ENCODE measurements at regions not wholly inside any gene's neighbourhood (a gene's known extent, or its start where the extent isn't known, plus 50 kb on each side); places are given as distances from the start of the nearest gene placed in this dataset.

GRCh38 chr18:39806525-39806924, 2148.5 kb upstream of the PIK3C3 start:
- DNase-seq = no peak

GRCh38 chr18:39805218-39805617, 2149.8 kb upstream of the PIK3C3 start:
- DNase-seq = no peak

GRCh38 chr18:39802648-39803229, 2152.3 kb upstream of the PIK3C3 start:
- DNase-seq = no peak

GRCh38 chr18:39801848-39802247, 2153.2 kb upstream of the PIK3C3 start:
- DNase-seq = no peak

GRCh38 chr18:39801010-39801409, 2154.0 kb upstream of the PIK3C3 start:
- DNase-seq = no peak

GRCh38 chr18:39799006-39799405, 2156.0 kb upstream of the PIK3C3 start:
- DNase-seq = no peak

GRCh38 chr18:39796393-39796792, 2158.6 kb upstream of the PIK3C3 start:
- no peak for DNase-seq

GRCh38 chr18:39795350-39795749, 2159.7 kb upstream of the PIK3C3 start:
- DNase-seq = no peak

GRCh38 chr18:39793609-39794008, 2161.4 kb upstream of the PIK3C3 start:
- DNase-seq = no peak

GRCh38 chr18:39788383-39788782, 2166.7 kb upstream of the PIK3C3 start:
- no peak for DNase-seq

- DNase-seq = no peak
Observed at GRCh38 chr18:39786477-39786876, 2168.6 kb upstream of the PIK3C3 start.

- no peak for DNase-seq
Observed at GRCh38 chr18:39784541-39784940, 2170.5 kb upstream of the PIK3C3 start.

GRCh38 chr18:39781565-39781964, 2173.5 kb upstream of the PIK3C3 start:
- DNase-seq = no peak

- no peak for DNase-seq
Observed at GRCh38 chr18:39780774-39781173, 2174.3 kb upstream of the PIK3C3 start.

- DNase-seq = no peak
Observed at GRCh38 chr18:39779926-39780325, 2175.1 kb upstream of the PIK3C3 start.

GRCh38 chr18:39776766-39777165, 2178.3 kb upstream of the PIK3C3 start:
- DNase-seq = no peak

GRCh38 chr18:39774957-39775598, 2180.0 kb upstream of the PIK3C3 start:
- no peak for DNase-seq

GRCh38 chr18:39773646-39774045, 2181.4 kb upstream of the PIK3C3 start:
- DNase-seq = no peak

GRCh38 chr18:39772155-39772919, 2182.7 kb upstream of the PIK3C3 start:
- DNase-seq = no peak

- DNase-seq = no peak
Observed at GRCh38 chr18:39770399-39770798, 2184.6 kb upstream of the PIK3C3 start.

GRCh38 chr18:39764873-39765272, 2190.2 kb upstream of the PIK3C3 start:
- no peak for DNase-seq

- DNase-seq = no peak
Observed at GRCh38 chr18:39761273-39761672, 2193.8 kb upstream of the PIK3C3 start.

GRCh38 chr18:39759926-39760325, 2194.3 kb upstream of the CELF4 start:
- DNase-seq = no peak

GRCh38 chr18:39753178-39753577, 2187.6 kb upstream of the CELF4 start:
- no peak for DNase-seq
